Breast epithelium (tissue), 4 donors: ENCODE measurements at regions not wholly inside any gene's neighbourhood (a gene's known extent, or its start where the extent isn't known, plus 50 kb on each side); places are given as distances from the start of the nearest gene placed in this dataset.
A peak's percentile ranks its signal among the peaks of the same experiment; 100 is the strongest.
"Not testable (repeated sequence)": the region's sequence is repeated elsewhere in the genome, so short reads cannot be mapped to it uniquely, and the experiment has no call there.

Experiments used
- DNase-seq, 2 donors: peaks; one replicate each; pipeline ENCODE4 v3.0.0-alpha.2; 2019; ENCODE audit warnings: low spot score in 2 of 2
- H3K27ac ChIP-seq, 2 donors: fragments of 200-600 bp; sonication (generic) in 1 of 2; one replicate each; pipeline ENCODE4 v1.5.1; 2016 to 2019; ENCODE audit warnings: mild to moderate bottlenecking in 1 of 2
- H3K27me3 ChIP-seq, 2 donors: fragments of 200-600 bp; sonication (generic) in 1 of 2; one replicate each; pipeline versions ENCODE4 v1.5.1 to v1.6.0; 2017 to 2019; ENCODE audit warnings: control low read depth in 1 of 2, mild to moderate bottlenecking in 1 of 2
- H3K36me3 ChIP-seq: fragments of 200-600 bp; one replicate; pipeline ENCODE4 v1.5.1; 2019
- H3K4me1 ChIP-seq, 2 donors: fragments of 200-600 bp; sonication (generic); one replicate each; pipeline ENCODE4 v1.5.1; 2016 to 2019; ENCODE audit warnings: control low read depth in 1 of 2
- H3K4me3 ChIP-seq, 3 donors: fragments of 200-600 bp; sonication (generic); 1 replicate in 2 of 3; 2 replicates in 1 of 3; pipeline ENCODE4 v1.5.1; 2016 to 2019; ENCODE audit warnings: mild to moderate bottlenecking in 3 of 3, moderate library complexity in 2 of 3
- H3K9me3 ChIP-seq, 2 donors: fragments of 200-600 bp; sonication (generic) in 1 of 2; one replicate each; pipeline ENCODE4 v1.5.1; 2016 to 2019; ENCODE audit warnings: control low read depth in 1 of 2
- CTCF ChIP-seq, 3 donors: fragments of 450-650 bp; IDR thresholded peaks; one replicate each; pipeline ENCODE4 v1.5.1; 2016 to 2017; ENCODE audit warnings: antibody characterized with exemption in 3 of 3, mild to moderate bottlenecking in 3 of 3, moderate library complexity in 3 of 3
- POLR2A ChIP-seq: fragments of 450-650 bp; IDR thresholded peaks from one replicate; pipeline ENCODE4 v1.6.1; 2016; ENCODE audit warnings: antibody characterized with exemption, mild to moderate bottlenecking, moderate library complexity
- POLR2AphosphoS5 ChIP-seq, 3 donors: sonication (generic); formaldehyde crosslinking; IDR thresholded peaks; one replicate each; pipeline ENCODE4 v1.6.1; 2017; ENCODE audit warnings: antibody characterized with exemption in 3 of 3
- intact Hi-C: fragments of 100-400 bp; cut with DNase I; formaldehyde crosslinking; loops from one replicate; pipeline ENCODE4 v1.15.1; 2023; ENCODE audit warnings: low total_unique reads

GRCh38 chr6:130697271-130697994 is 129.8 kb upstream of the SMLR1 start:
- H3K9me3 ChIP-seq: no peaks in the 10 kb centered on the region
- no peak overlapping the region for H3K4me3 ChIP-seq
- intact Hi-C loops: no loop called here
- no peak overlapping the region for H3K27ac ChIP-seq
- no peak for DNase-seq
- no peaks in the 10 kb centered on the region for H3K27me3 ChIP-seq
- TF ChIP-seq POLR2A: no peak
- no peak for TF ChIP-seq POLR2AphosphoS5 (IDR thresholded peaks at IDR 0.05)
- no peak for TF ChIP-seq CTCF (IDR thresholded peaks at IDR 0.05)
- H3K4me1 ChIP-seq: no peaks in the 10 kb centered on the region
- no peaks in the 10 kb centered on the region for H3K36me3 ChIP-seq

- Histone ChIP-seq H3K27me3 (no peaks in the 10 kb centered on the region), H3K4me3 (no peak overlapping the region), H3K4me1 (no peaks in the 10 kb centered on the region), H3K36me3 (no peaks in the 10 kb centered on the region), H3K9me3 (no peaks in the 10 kb centered on the region), H3K27ac (no peak overlapping the region)
- DNase-seq: no peak
- peak; percentile 27 to 63 (median 40) for TF ChIP-seq CTCF (IDR thresholded peaks at IDR 0.05)
- no peak for TF ChIP-seq POLR2AphosphoS5 (IDR thresholded peaks at IDR 0.05)
- TF ChIP-seq POLR2A: no peak
- intact Hi-C loops: no loop called here
These were observed 129.1 kb upstream of the SMLR1 start for GRCh38 chr6:130697995-130698535.

- DNase-seq: no peak
- TF ChIP-seq POLR2A (no peak), CTCF (IDR thresholded peaks at IDR 0.05) (no peak)
- intact Hi-C loops: no loop called here
- Histone ChIP-seq H3K4me3 (no peak overlapping the region), H3K27me3 (no peaks in the 10 kb centered on the region), H3K27ac (no peak overlapping the region), H3K4me1 (no peaks in the 10 kb centered on the region), H3K9me3 (no peaks in the 10 kb centered on the region), H3K36me3 (no peaks in the 10 kb centered on the region)
These were observed 127.5 kb upstream of the SMLR1 start for GRCh38 chr6:130699742-130700141.

- Histone ChIP-seq H3K9me3 (no peaks in the 10 kb centered on the region), H3K36me3 (no peaks in the 10 kb centered on the region), H3K27me3 (no peaks in the 10 kb centered on the region), H3K27ac (no peak overlapping the region), H3K4me3 (no peak overlapping the region), H3K4me1 (no peaks in the 10 kb centered on the region)
- intact Hi-C loops: no loop called here
- TF ChIP-seq POLR2AphosphoS5 (IDR thresholded peaks at IDR 0.05) (no peak), CTCF (IDR thresholded peaks at IDR 0.05) (no peak), POLR2A (no peak)
- DNase-seq: no peak
These were observed 126.8 kb upstream of the SMLR1 start for GRCh38 chr6:130700397-130700796.

- Histone ChIP-seq H3K27me3 (no peaks in the 10 kb centered on the region), H3K4me3 (no peak overlapping the region), H3K9me3 (no peaks in the 10 kb centered on the region), H3K27ac (no peak overlapping the region), H3K36me3 (no peaks in the 10 kb centered on the region), H3K4me1 (no peaks in the 10 kb centered on the region)
- intact Hi-C loops: no loop called here
- no peak for TF ChIP-seq CTCF (IDR thresholded peaks at IDR 0.05)
- no peak for DNase-seq
These were observed 118.9 kb upstream of the SMLR1 start for GRCh38 chr6:130708338-130708737.

GRCh38 chr6:130711641-130712040 is 115.6 kb upstream of the SMLR1 start:
- H3K36me3 ChIP-seq, H3K4me1 ChIP-seq, DNase-seq, H3K9me3 ChIP-seq, H3K27ac ChIP-seq, H3K4me3 ChIP-seq, intact Hi-C loops, H3K27me3 ChIP-seq: not testable (repeated sequence)
